Keratinocyte (primary cell): ENCODE measurements at regions not wholly inside any gene's neighbourhood (a gene's known extent, or its start where the extent isn't known, plus 50 kb on each side); places are given as distances from the start of the nearest gene placed in this dataset.
"Not testable (repeated sequence)": the region's sequence is repeated elsewhere in the genome, so short reads cannot be mapped to it uniquely, and the experiment has no call there.

Experiments
- DNase-seq: peaks from one replicate; pipeline ENCODE4 v3.0.0-alpha.2; 2011; ENCODE audit warnings: low read depth, missing footprints, low spot score
- FAIRE-seq: peaks from 2 replicates; lab custom pipeline; 2011; peaks lifted over from hg19 to GRCh38; lab: Jason Lieb, UNC
- H2AFZ ChIP-seq: 2 replicates; pipeline ENCODE4 v1.6.0; 2012; ENCODE audit warnings: low read length, control low read depth, inconsistent platforms; ENCODE audit not compliant: control insufficient read depth
- H3K27ac ChIP-seq: 2 replicates; pipeline ENCODE4 v1.5.1; 2011; ENCODE audit warnings: low read length; ENCODE audit not compliant: control insufficient read depth, insufficient read depth
- H3K27me3 ChIP-seq: 3 replicates; pipeline ENCODE4 v1.6.0; 2011; ENCODE audit warnings: low read length; ENCODE audit not compliant: control insufficient read depth, insufficient read depth; ENCODE audit errors: extremely low read depth
- H3K36me3 ChIP-seq, 2 experiments: 2 replicates in 1 of 2; 3 replicates in 1 of 2; pipeline ENCODE4 v1.5.1; 2011; ENCODE audit warnings: low read length in 2 of 2, mild to moderate bottlenecking in 1 of 2; ENCODE audit not compliant: control insufficient read depth in 2 of 2, insufficient read depth in 2 of 2; ENCODE audit errors: extremely low read depth in 1 of 2
- H3K4me1 ChIP-seq: 3 replicates; pipeline ENCODE4 v1.5.1; 2011; ENCODE audit warnings: low read length; ENCODE audit not compliant: control insufficient read depth, insufficient read depth; ENCODE audit errors: extremely low read depth
- H3K4me2 ChIP-seq: 3 replicates; pipeline ENCODE4 v1.6.0; 2011; ENCODE audit warnings: low read depth, low read length; ENCODE audit not compliant: control insufficient read depth, insufficient read depth; ENCODE audit errors: extremely low read depth
- H3K4me3 ChIP-seq, 3 experiments: fragments of 200-600 bp in 1 of 3; sonication (generic) in 1 of 3; 2 replicates in 2 of 3; 3 replicates in 1 of 3; pipeline ENCODE4 v1.5.1; 2011 to 2016; ENCODE audit warnings: low read length in 3 of 3, mild to moderate bottlenecking in 3 of 3, control low read depth in 2 of 3, inconsistent platforms in 1 of 3, low read depth in 1 of 3, mixed read lengths in 1 of 3, mixed run types in 1 of 3, moderate library complexity in 1 of 3; ENCODE audit not compliant: control insufficient read depth in 2 of 3, insufficient read depth in 2 of 3; ENCODE audit errors: extremely low read depth in 1 of 3
- H3K79me2 ChIP-seq: 2 replicates; pipeline ENCODE4 v1.6.0; 2012; ENCODE audit warnings: low read length; ENCODE audit not compliant: control insufficient read depth, insufficient read depth
- H3K9ac ChIP-seq: 3 replicates; pipeline ENCODE4 v1.6.0; 2011; ENCODE audit warnings: low read length; ENCODE audit not compliant: control insufficient read depth, insufficient read depth; ENCODE audit errors: extremely low read depth
- H3K9me1 ChIP-seq: 3 replicates; pipeline ENCODE4 v1.6.0; 2011; ENCODE audit warnings: low read length; ENCODE audit not compliant: control insufficient read depth, insufficient read depth; ENCODE audit errors: extremely low read depth
- H3K9me3 ChIP-seq: 2 replicates; pipeline ENCODE4 v1.5.1; 2012; ENCODE audit warnings: low read depth, low read length; ENCODE audit not compliant: control insufficient read depth
- H4K20me1 ChIP-seq: 3 replicates; pipeline ENCODE4 v1.6.0; 2011; ENCODE audit warnings: low read length; ENCODE audit not compliant: control insufficient read depth, insufficient read depth; ENCODE audit errors: extremely low read depth
- CTCF ChIP-seq, 3 experiments: IDR thresholded peaks in 1 of 3; conservative IDR thresholded peaks in 1 of 3; optimal IDR thresholded peaks in 1 of 3; 2 replicates in 2 of 3; 3 replicates in 1 of 3; pipeline versions ENCODE3 to v1.5.1; 2011; ENCODE audit warnings: low read length in 3 of 3, mild to moderate bottlenecking in 3 of 3, moderate library complexity in 2 of 3, control low read depth in 1 of 3, inconsistent platforms in 1 of 3; ENCODE audit not compliant: insufficient read depth in 2 of 3; ENCODE audit errors: extremely low read depth in 1 of 3
- EZH2 ChIP-seq: IDR thresholded peaks from one replicate; pipeline ENCODE4 v1.6.1; 2012; ENCODE audit warnings: inconsistent platforms, mild to moderate bottlenecking, low read length, moderate library complexity
- dilution Hi-C: fragments of 300-500 bp; cut with MboI; formaldehyde crosslinking; loops from one replicate; pipeline ENCODE4 v1.7.0; 2020; ENCODE audit warnings: low sequenced_read_pairs; ENCODE audit not compliant: extremely low pct_ligation_motif_present

GRCh38 chr13:32840989-32841713 lies 175.1 kb upstream of the KL start:
- H3K36me3 ChIP-seq = no peaks in the 10 kb centered on the region
- DNase-seq = no peak
- TF ChIP-seq EZH2 (no peak), CTCF (optimal IDR thresholded peaks at IDR 0.05 in 1 of 3, IDR thresholded peaks at IDR 0.05 in 1 of 3, conservative IDR thresholded peaks at IDR 0.05 in 1 of 3; ENCODE audit: extremely low read depth in 1 of 3, insufficient read depth in 2 of 3, low read length in 3 of 3) (no peak)

GRCh38 chr13:32845952-32846950 lies 170.0 kb upstream of the KL start:
- Histone ChIP-seq H3K9me1 (no peaks in the 10 kb centered on the region), H3K4me1 (no peaks in the 10 kb centered on the region), H3K79me2 (no peaks in the 10 kb centered on the region), H4K20me1 (no peaks in the 10 kb centered on the region), H3K9me3 (no peaks in the 10 kb centered on the region), H3K9ac (no peak overlapping the region), H3K36me3 (no peaks in the 10 kb centered on the region), H3K4me2 (no peak overlapping the region), H3K27me3 (peaks cover 5% of the 10 kb centered on the region), H3K4me3 (no peak overlapping the region), H3K27ac (no peak overlapping the region), H2AFZ (no peak overlapping the region)
- no peak for DNase-seq
- dilution Hi-C loops = no loop called here
- no peak for FAIRE-seq
- no peak for TF ChIP-seq EZH2
- no peak for TF ChIP-seq CTCF (optimal IDR thresholded peaks at IDR 0.05 in 1 of 3, IDR thresholded peaks at IDR 0.05 in 1 of 3, conservative IDR thresholded peaks at IDR 0.05 in 1 of 3; ENCODE audit: extremely low read depth in 1 of 3, insufficient read depth in 2 of 3, low read length in 3 of 3)

More at GRCh38 chr13:32840989-32841713, 175.1 kb upstream of the KL start:
- Histone ChIP-seq H3K4me1 (no peaks in the 10 kb centered on the region), H3K9ac (no peak overlapping the region), H3K79me2 (no peaks in the 10 kb centered on the region), H3K4me2 (no peak overlapping the region), H3K27me3 (no peaks in the 10 kb centered on the region), H3K4me3 (no peak overlapping the region), H3K27ac (no peak overlapping the region), H3K9me1 (no peaks in the 10 kb centered on the region), H4K20me1 (no peaks in the 10 kb centered on the region), H2AFZ (no peak overlapping the region), H3K9me3 (no peaks in the 10 kb centered on the region)
- dilution Hi-C loops = no loop called here
- no peak for FAIRE-seq

GRCh38 chr13:32847976-32848375 lies 168.2 kb upstream of the KL start:
- H3K9ac ChIP-seq, DNase-seq, H3K79me2 ChIP-seq, H2AFZ ChIP-seq, H3K4me1 ChIP-seq, H3K9me3 ChIP-seq, H3K27me3 ChIP-seq, dilution Hi-C loops, H3K36me3 ChIP-seq, H3K4me2 ChIP-seq, H3K9me1 ChIP-seq, FAIRE-seq, H3K4me3 ChIP-seq, H4K20me1 ChIP-seq, H3K27ac ChIP-seq: not testable (repeated sequence)
